ENCODE measurements at regions not wholly inside any gene's neighbourhood (a gene's known extent, or its start where the extent isn't known, plus 50 kb on each side); places are given as distances from the start of the nearest gene placed in this dataset.

DNA sequence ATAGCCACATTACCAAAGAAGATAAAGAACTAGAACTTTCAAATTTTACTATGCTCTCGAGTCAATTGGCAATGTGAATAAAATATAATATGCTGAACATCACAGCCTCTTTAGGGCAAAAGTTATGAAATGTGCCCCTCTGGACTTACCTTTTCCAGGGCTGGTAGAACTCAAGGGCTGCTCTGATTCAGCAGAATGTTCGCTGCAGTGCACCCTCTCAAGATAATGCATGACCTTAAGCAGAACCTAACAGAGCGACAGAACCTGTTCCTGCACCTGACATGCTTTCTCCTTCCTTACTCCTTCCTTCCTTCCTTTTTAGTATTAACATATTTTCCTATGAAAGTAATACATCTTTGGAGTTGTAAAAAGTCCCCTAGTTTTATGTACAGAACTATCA is 65.4 kb upstream of the STXBP5 start:
- TF ChIP-seq, protein P1, sequence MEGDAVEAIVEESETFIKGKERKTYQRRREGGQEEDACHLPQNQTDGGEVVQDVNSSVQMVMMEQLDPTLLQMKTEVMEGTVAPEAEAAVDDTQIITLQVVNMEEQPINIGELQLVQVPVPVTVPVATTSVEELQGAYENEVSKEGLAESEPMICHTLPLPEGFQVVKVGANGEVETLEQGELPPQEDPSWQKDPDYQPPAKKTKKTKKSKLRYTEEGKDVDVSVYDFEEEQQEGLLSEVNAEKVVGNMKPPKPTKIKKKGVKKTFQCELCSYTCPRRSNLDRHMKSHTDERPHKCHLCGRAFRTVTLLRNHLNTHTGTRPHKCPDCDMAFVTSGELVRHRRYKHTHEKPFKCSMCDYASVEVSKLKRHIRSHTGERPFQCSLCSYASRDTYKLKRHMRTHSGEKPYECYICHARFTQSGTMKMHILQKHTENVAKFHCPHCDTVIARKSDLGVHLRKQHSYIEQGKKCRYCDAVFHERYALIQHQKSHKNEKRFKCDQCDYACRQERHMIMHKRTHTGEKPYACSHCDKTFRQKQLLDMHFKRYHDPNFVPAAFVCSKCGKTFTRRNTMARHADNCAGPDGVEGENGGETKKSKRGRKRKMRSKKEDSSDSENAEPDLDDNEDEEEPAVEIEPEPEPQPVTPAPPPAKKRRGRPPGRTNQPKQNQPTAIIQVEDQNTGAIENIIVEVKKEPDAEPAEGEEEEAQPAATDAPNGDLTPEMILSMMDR (IDR thresholded peaks at IDR 0.05), result no peak

DNA sequence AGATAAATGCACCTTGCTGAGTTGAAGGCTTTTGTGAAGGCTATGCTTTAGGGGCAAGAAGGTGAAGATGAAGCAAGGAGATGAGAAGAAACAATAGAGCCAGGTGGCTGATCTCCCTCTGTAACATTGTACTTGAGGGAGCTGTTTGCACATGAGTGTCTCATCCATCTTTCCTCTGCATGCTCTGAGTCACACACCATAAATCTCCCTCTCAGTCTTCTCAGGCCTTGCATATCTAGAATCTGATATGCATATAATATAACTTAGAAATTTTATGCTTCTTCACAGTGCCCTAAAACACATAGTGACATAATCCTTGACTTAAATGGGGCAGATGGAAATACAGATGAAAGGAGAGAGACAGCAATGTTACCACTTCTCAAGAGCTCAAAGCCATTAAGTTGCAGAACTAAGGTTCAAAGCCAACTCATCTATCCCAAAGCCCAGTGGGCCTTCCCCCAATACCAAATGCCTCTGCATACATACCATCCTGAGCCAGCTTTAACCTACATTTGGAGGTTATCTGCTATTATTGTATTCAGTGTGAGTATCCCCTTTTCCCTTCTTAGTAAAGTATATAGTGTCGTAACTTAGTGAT is 62.4 kb upstream of the STXBP5 start:
- TF ChIP-seq, protein P1 (IDR thresholded peaks at IDR 0.05), result no peak

DNA sequence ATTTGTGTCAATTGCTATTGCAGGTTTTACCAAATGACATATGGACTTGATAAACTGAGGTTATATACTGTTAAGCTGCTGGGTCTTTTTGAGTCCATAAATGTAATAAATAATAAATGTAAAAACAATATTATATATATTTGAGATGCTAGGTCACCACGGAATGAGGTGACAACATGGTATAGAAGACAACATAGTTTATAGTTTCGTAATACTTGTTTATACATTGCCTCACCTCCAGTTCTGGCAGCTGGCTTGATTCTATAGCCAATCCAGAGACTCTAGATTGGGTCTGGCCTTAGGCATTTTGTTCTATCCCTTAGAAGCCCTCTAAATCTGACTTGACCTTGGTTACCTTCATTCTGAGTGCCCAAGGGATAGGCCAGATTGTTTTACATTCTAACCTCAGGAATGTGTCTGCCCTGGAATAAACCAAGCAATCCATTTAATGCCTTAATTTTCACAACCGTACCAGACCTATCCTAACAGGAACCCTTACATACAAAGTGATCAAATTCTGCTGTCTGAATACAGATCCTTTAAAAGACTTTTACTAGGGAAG is 61.5 kb upstream of the STXBP5 start:
- TF ChIP-seq, protein P1 (IDR thresholded peaks at IDR 0.05), result no peak

- TF ChIP-seq, protein P1 (IDR thresholded peaks at IDR 0.05), result no peak
Observed at GRCh38 chr6:147149092-147149491, 55.1 kb upstream of the STXBP5 start.

GRCh38 chr6:147149826-147150225 is 54.4 kb upstream of the STXBP5 start:
- TF ChIP-seq, protein P1 (IDR thresholded peaks at IDR 0.05), result no peak

GRCh38 chr6:147150293-147150692 is 53.9 kb upstream of the STXBP5 start:
- TF ChIP-seq, protein P1 (IDR thresholded peaks at IDR 0.05), result no peak
